NCI-H748 treated with DMSO at 0.1 percent for 48 hours (cell line): ENCODE measurements at regions not wholly inside any gene's neighbourhood (a gene's known extent, or its start where the extent isn't known, plus 50 kb on each side); places are given as distances from the start of the nearest gene placed in this dataset.

Experiments used
- DNase-seq: peaks from one replicate; lab custom pipeline; 2025; lab: John Stamatoyannopoulos, UW

- no peak for DNase-seq
Measured at GRCh38 chr10:31583293-31583692, 264.3 kb downstream of the ZEB1 start.

GRCh38 chr10:31582365-31583052, 263.5 kb downstream of the ZEB1 start:
- no peak for DNase-seq

- no peak for DNase-seq
Measured at GRCh38 chr10:31581741-31582323, 262.8 kb downstream of the ZEB1 start.

GRCh38 chr10:31580646-31581045, 261.6 kb downstream of the ZEB1 start:
- DNase-seq = no peak
